NCI-H2171 treated with DMSO at 0.1 percent for 48 hours (cell line): ENCODE measurements at regions not wholly inside any gene's neighbourhood (a gene's known extent, or its start where the extent isn't known, plus 50 kb on each side); places are given as distances from the start of the nearest gene placed in this dataset.

Experiments
- DNase-seq: peaks from one replicate; lab custom pipeline; 2025; lab: John Stamatoyannopoulos, UW

GRCh38 chr5:96245140-96246091 is 187.6 kb downstream of the PCSK1 start:
- DNase-seq, result no peak

GRCh38 chr5:96244696-96245095 is 188.4 kb downstream of the PCSK1 start:
- no peak for DNase-seq

GRCh38 chr5:96243862-96244261 is 189.2 kb downstream of the PCSK1 start:
- DNase-seq, result no peak

GRCh38 chr5:96243203-96243602 is 189.8 kb downstream of the PCSK1 start:
- DNase-seq, result no peak

DNA sequence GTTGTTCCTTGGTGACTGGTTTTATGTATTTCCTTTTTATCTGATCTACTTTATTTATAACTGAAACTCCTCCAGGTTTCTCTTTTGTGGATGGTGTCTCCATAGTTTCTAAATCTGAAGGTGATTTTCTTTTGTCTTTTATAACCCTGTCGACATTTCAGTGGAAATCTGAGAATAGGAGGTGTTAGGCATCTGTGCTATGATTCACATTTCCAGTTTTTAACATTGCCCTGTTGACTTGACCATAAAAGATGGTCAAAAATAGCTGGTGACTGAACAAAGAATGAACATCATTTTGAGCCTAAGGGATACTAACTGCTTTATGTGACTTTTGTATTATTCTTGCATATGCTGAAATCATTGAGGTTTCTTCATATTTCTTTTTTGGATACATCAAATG is 190.5 kb downstream of the PCSK1 start:
- DNase-seq, result no peak

DNA sequence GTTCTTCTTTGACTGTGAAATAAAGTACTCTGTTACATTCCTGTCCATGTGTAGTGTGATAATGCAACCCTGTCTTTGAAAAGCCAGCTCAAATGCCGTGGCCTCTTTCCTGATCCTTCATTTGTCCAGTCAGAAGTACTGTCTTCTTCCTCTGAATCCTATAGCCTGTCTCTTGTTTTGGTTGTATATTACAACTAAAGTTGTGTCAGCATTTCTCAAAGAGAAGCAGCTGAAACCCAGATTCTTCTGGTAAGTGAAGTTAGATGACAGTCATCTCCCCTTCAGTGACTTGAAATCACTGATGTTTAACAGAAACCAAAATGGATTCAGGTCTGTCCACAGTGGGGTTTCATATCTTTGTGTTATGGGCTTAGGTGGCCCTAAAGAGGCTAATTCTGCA is 196.2 kb downstream of the PCSK1 start:
- no peak for DNase-seq

DNA sequence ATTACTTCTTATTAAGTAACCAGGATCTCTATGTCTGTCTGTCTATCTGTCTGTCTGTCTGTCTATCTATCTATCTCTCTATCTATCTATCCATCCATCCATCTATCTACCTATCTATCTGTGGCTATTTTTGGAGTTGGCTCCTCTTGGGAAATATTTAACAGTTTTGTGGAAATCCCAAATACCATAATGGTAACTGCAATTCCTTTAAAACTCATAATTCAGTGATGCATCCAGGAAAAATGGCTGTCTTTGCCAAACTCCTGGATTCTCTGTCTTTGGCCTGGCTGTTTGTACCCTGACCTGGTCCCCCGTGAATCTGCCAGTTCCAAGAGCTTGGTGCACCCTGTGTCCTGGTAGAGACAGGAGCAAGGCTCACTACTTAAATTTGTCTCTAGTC is 197.0 kb downstream of the PCSK1 start:
- DNase-seq, result no peak

- DNase-seq, result no peak
Measured at GRCh38 chr5:96235008-96235910, 197.8 kb downstream of the PCSK1 start.

DNA sequence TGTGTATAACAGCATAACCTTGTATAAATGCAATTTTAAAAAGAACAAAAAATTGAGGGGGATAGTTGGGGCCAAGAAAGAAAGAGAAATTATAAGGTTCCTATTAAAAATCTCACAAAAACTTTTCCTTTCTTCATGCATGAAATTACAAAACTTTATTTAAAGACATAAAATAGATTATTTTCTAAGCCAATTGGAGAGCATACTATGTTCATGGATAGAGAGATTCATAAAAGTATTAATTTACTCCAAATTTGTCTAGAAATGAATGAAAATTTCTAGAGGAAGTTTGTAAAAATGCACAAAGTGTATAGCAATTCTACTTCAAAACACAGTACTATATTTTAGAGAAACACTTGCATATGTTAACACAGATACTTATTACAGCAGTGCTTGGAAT is 200.4 kb downstream of the PCSK1 start:
- DNase-seq, result no peak

- no peak for DNase-seq
Measured at GRCh38 chr5:96229188-96229587, 203.9 kb downstream of the PCSK1 start.

- DNase-seq, result no peak
Measured at GRCh38 chr5:96228408-96228807, 204.6 kb downstream of the PCSK1 start.

DNA sequence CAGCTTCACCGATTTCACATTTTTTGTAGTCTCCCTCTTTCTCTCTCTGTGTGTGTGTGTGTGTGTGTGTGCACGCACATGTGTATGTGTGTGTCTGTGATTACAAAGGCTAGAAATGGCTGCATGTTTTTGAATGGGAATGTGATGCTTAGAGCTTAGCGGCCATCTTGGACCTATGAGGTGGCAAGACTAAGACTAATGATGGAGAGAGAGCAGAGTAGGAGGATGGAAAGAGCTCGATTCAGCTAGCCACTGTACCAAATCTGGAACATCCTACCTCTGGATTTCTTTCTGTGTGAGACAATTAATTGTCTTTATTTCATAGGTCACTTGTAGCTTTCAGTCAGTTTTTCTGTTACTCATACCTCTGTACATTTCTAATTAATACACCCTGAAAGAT is 205.1 kb downstream of the PCSK1 start:
- no peak for DNase-seq

DNA sequence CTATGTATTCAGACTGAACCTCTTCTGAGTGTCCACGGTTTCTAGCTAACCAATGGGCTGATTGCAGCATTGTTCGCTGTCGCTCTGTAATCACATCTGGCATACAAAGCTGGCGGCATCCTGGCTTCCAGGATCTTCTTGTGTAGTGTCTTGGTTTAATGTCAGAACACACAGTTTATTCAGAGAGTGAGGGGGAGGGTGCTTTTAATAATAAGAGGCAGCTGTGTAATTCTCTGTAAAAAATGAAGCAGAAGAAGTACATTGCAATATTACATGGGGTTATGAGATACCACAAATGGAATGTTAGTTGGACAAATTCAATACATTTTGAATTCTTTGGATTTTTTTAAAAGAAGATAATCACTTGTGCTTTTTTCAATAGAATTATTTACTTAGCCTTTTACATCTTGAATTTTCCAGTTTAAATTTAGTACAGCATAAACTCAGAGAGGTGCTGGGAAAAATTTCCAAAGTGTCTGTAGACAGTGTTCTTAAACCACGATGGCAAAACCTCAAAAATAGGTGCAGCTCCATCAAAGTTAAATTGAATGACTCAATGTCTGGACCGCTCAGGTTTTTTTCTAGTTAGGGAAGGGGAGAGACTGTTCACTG is 206.0 kb downstream of the PCSK1 start:
- DNase-seq, result no peak

DNA sequence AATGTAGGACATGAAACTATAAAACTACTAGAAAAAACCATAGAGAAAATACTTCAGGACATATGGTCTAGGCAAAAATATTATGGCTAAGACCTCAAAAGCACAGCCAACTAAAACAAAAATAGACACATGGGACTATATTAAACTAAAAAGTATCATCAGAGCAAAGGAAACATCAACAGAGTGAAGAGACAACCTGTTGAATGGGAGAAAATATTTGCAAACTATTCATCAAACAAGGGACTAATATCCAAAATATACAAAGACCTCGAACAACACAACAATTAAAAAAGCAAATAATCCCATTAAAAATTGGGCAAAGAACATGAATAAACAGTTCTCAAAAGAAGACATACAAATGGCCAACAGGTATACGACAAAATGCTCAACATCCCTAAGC is 210.9 kb downstream of the PCSK1 start:
- no peak for DNase-seq

DNA sequence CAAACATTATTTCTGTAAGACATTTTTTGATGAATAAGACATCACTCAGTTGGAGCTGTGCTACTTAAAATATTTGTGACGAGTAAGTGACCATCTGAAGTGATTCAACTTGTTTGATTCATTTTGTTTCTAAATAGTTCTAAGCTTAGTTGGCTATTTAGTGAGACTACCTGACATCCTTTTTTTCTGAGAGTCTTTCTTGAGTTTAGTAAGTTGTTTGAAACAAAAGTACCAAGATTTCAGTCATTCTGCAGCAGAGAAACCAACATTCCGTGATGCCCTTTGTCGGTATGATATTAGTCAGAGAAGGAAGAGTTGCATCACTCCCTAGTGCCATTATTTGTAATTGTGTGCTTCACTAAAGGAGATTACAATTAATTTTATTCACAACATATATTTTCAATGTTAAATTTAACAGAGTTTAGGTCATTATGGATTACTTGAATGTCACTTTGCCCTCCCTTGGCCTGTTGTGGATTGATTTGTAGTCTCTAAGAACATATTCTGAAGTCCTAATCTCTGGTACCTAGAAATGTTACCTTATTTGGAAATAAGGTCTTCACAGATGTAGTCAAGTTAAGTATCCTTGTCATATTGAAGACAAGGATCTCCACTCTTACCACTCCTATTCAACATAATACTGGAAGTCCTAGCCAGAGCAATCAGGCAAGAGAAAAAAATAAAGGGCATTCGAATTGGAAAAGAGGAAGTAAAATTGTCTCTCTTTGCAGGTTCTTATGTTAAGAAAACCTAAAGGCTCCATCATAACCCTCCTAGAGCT is 212.2 kb downstream of the PCSK1 start:
- DNase-seq, result no peak

GRCh38 chr5:96219580-96220281 is 213.3 kb downstream of the PCSK1 start:
- DNase-seq, result no peak

GRCh38 chr5:96218653-96219052 is 214.4 kb downstream of the PCSK1 start:
- DNase-seq, result no peak

GRCh38 chr5:96214442-96215197 is 218.4 kb downstream of the PCSK1 start:
- no peak for DNase-seq

DNA sequence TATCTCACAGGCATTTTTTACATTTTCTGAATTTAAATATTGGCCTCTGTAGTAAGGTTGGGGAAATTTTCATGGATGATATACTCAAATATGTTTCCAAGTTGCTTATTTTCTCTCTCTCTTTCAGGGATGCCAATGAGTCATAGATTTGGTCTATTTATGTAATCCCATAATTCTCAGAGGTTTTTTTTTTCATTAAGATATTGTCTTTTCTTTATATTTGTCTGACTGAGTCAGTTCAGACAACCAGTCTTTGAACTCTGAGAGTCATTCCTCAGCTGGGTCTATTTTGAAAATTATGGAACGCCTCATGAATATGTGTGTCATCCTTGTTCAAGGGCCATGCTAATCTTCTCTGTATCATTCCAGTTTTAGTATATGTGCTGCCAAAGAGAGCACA is 223.2 kb downstream of the PCSK1 start:
- no peak for DNase-seq

GRCh38 chr5:96207420-96207819 is 225.6 kb downstream of the PCSK1 start:
- DNase-seq, result no peak
